ENCODE measurements at regions not wholly inside any gene's neighbourhood (a gene's known extent, or its start where the extent isn't known, plus 50 kb on each side); places are given as distances from the start of the nearest gene placed in this dataset.

DNA sequence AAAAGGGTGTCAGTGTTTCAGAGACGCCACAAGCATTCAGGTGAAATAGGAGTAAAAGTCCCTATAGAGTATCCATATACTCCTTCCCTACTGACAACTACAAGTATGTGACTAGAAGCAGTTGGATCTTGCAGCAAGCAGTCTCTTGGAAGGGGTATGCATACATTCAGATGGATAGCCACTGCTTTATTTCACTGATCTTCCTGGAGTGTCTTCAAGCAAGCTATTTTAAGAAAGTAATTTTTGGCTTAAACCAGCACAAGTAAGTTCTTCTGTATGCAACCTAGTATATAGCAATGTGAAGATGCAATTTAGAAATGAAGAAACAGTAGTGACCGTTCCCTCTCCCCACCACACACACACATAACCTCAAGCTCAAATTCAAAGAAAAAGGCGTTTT, 446.8 kb upstream of the CDH18 start:
- TF ChIP-seq, protein P1, sequence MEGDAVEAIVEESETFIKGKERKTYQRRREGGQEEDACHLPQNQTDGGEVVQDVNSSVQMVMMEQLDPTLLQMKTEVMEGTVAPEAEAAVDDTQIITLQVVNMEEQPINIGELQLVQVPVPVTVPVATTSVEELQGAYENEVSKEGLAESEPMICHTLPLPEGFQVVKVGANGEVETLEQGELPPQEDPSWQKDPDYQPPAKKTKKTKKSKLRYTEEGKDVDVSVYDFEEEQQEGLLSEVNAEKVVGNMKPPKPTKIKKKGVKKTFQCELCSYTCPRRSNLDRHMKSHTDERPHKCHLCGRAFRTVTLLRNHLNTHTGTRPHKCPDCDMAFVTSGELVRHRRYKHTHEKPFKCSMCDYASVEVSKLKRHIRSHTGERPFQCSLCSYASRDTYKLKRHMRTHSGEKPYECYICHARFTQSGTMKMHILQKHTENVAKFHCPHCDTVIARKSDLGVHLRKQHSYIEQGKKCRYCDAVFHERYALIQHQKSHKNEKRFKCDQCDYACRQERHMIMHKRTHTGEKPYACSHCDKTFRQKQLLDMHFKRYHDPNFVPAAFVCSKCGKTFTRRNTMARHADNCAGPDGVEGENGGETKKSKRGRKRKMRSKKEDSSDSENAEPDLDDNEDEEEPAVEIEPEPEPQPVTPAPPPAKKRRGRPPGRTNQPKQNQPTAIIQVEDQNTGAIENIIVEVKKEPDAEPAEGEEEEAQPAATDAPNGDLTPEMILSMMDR (conservative IDR thresholded peaks at IDR 0.05; ENCODE audit: low read depth, low read length): no peak
- TF ChIP-seq EZH2 (IDR thresholded peaks at IDR 0.05; ENCODE audit: borderline replicate concordance, low read depth, low read length, poor library complexity, severe bottlenecking): no peak

Measured in A673 (cell line).